GM12878 (cell line): ENCODE measurements at regions not wholly inside any gene's neighbourhood (a gene's known extent, or its start where the extent isn't known, plus 50 kb on each side); places are given as distances from the start of the nearest gene placed in this dataset.
"Not testable (repeated sequence)": the region's sequence is repeated elsewhere in the genome, so short reads cannot be mapped to it uniquely, and the experiment has no call there.

Experiments
- ATAC-seq: fragments of 200-7000 bp; cut with Tn5 transposase; 3 replicates; pipeline ENCODE4 v1.9.1; 2020; ENCODE audit warnings: mild to moderate bottlenecking, moderate library complexity
- BruUV-seq: library from RNA; stranded (reverse); fragments of 400-500 nt; replicated peaks from 2 replicates; lab custom pipeline; 2021; lab: Mats Ljungman, UMichigan
- CTCF ChIA-PET: fragments of 300-600 bp; sonication (Branson Sonifier 250); formaldehyde crosslinking; extraction: SDS; loops from one replicate; lab custom pipeline; 2021; ENCODE audit warnings: inconsistent platforms; lab: Yijun Ruan, JAX
- POLR2A ChIA-PET: fragments of 350-600 bp; formaldehyde crosslinking; extraction: SDS; loops from one replicate; lab custom pipeline; 2021; ENCODE audit warnings: inconsistent platforms; lab: Charles Lee
- RAD21 ChIA-PET: fragments of 300-600 bp; sonication (Branson Sonifier 250); formaldehyde crosslinking; loops from one replicate; lab custom pipeline; 2023; ENCODE audit warnings: antibody characterized with exemption; ENCODE audit not compliant: unreplicated experiment; lab: Charles Lee
- SMC1A ChIA-PET: fragments of 300-600 bp; sonication (Branson Sonifier 250); formaldehyde crosslinking; loops from one replicate; lab custom pipeline; 2023; ENCODE audit not compliant: unreplicated experiment, uncharacterized antibody; lab: Charles Lee
- DNase-seq: peaks from one replicate; pipeline ENCODE4 v3.0.0-alpha.2; 2011; ENCODE audit warnings: low read depth, low spot score
- FAIRE-seq: peaks from 3 replicates; lab custom pipeline; 2011; peaks lifted over from hg19 to GRCh38; lab: Jason Lieb, UNC
- H2AFZ ChIP-seq: 2 replicates; pipeline ENCODE4 v1.6.0; 2011; ENCODE audit warnings: low read depth, low read length, control low read depth; ENCODE audit not compliant: control insufficient read depth
- H3K27ac ChIP-seq: 2 replicates; pipeline ENCODE4 v1.5.1; 2011; ENCODE audit warnings: control low read depth; ENCODE audit not compliant: control insufficient read depth, insufficient read depth
- H3K27me3 ChIP-seq, 2 experiments: replicated peaks in 1 of 2; 2 replicates each; pipeline versions ENCODE4 v1.6.0 to v1.6.1; 2011; ENCODE audit warnings: low read length in 1 of 2; ENCODE audit not compliant: control insufficient read depth in 2 of 2, insufficient read depth in 2 of 2
- H3K36me3 ChIP-seq, 2 experiments: 2 replicates each; pipeline ENCODE4 v1.5.1; 2011; ENCODE audit warnings: low read length in 1 of 2; ENCODE audit not compliant: control insufficient read depth in 2 of 2, insufficient read depth in 2 of 2
- H3K4me1 ChIP-seq: 2 replicates; pipeline ENCODE4 v1.6.1; 2011; ENCODE audit warnings: mild to moderate bottlenecking, low read length, moderate library complexity, mixed read lengths; ENCODE audit not compliant: control insufficient read depth, insufficient read depth
- H3K4me2 ChIP-seq: 2 replicates; pipeline ENCODE4 v1.6.0; 2011; ENCODE audit warnings: control low read depth; ENCODE audit not compliant: control insufficient read depth, insufficient read depth
- H3K4me3 ChIP-seq: fragments of 200-600 bp; sonication (generic); 2 replicates; pipeline ENCODE4 v1.5.1; 2016
- H3K79me2 ChIP-seq: 2 replicates; pipeline ENCODE4 v1.6.0; 2011; ENCODE audit warnings: low read length; ENCODE audit not compliant: control insufficient read depth, insufficient read depth
- H3K9ac ChIP-seq: 2 replicates; pipeline ENCODE4 v1.8.0; 2011; ENCODE audit warnings: low read length, control low read depth, mixed read lengths; ENCODE audit not compliant: control insufficient read depth, insufficient read depth
- H3K9me3 ChIP-seq: replicated peaks from 3 replicates; pipeline ENCODE4 v1.5.1; 2011; ENCODE audit warnings: mild to moderate bottlenecking, low read length; ENCODE audit not compliant: control insufficient read depth, insufficient read depth
- H4K20me1 ChIP-seq: 2 replicates; pipeline ENCODE4 v1.6.0; 2011; ENCODE audit not compliant: control insufficient read depth, insufficient read depth
- BCL11A ChIP-seq: IDR thresholded peaks from 2 replicates; pipeline ENCODE4 v1.6.1; 2011; ENCODE audit warnings: low read depth, low read length
- CBX3 ChIP-seq: fragments of 200-600 bp; sonication (generic); IDR thresholded peaks from 2 replicates; pipeline ENCODE4 v1.6.1; 2016; ENCODE audit warnings: low read depth, borderline replicate concordance
- GATAD2B ChIP-seq: fragments of 450-650 bp; conservative IDR thresholded peaks from 2 replicates; pipeline ENCODE4 v1.6.1; 2017; ENCODE audit warnings: low read depth, mild to moderate bottlenecking, moderate library complexity
- HDAC2 ChIP-seq: fragments of 200-600 bp; sonication (generic); IDR thresholded peaks from 2 replicates; pipeline ENCODE4 v1.6.1; 2017
- IKZF2 ChIP-seq, 2 experiments: fragments of 450-650 bp; IDR thresholded peaks; 2 replicates each; pipeline ENCODE4 v1.6.1; 2017; ENCODE audit warnings: mild to moderate bottlenecking in 2 of 2, moderate library complexity in 2 of 2
- PAX8 ChIP-seq: fragments of 450-650 bp; IDR thresholded peaks from 2 replicates; pipeline ENCODE4 v1.6.1; 2017; ENCODE audit warnings: mild to moderate bottlenecking, moderate library complexity
- ZBTB33 ChIP-seq: fragments of 450-650 bp; IDR thresholded peaks from 2 replicates; pipeline ENCODE4 v1.6.1; 2017; ENCODE audit warnings: mild to moderate bottlenecking
- WGBS: methylation state at CpG from one replicate; pipeline ENCODE4 v1.1.6; 2016; ENCODE audit warnings: low lambda C conversion rate; ENCODE audit not compliant: insufficient replicate concordance, insufficient coverage; ENCODE audit errors: missing lambda C conversion rate; 5-methylcytosine and 5-hydroxymethylcytosine counted together
- in situ Hi-C: fragments of 300-500 bp; cut with MboI; formaldehyde crosslinking; loops from 9 replicates; pipeline ENCODE4 v1.14.3; 2018; ENCODE audit warnings: mixed read lengths
- intact Hi-C: fragments of 100-400 bp; cut with micrococcal nuclease; formaldehyde crosslinking; loops from one replicate; pipeline ENCODE4 v1.14.2; 2022; ENCODE audit not compliant: unreplicated experiment
- TF ChIP-seq, protein P1 (sequence below): IDR thresholded peaks from 2 replicates; pipeline ENCODE4 v1.6.1; 2011; ENCODE audit warnings: low read depth, low read length, improper control_type of control experiment, borderline replicate concordance
- TF ChIP-seq, protein P2 (sequence below): fragments of 450-650 bp; IDR thresholded peaks from 2 replicates; pipeline ENCODE4 v1.6.1; 2016; ENCODE audit warnings: mild to moderate bottlenecking

DNA sequence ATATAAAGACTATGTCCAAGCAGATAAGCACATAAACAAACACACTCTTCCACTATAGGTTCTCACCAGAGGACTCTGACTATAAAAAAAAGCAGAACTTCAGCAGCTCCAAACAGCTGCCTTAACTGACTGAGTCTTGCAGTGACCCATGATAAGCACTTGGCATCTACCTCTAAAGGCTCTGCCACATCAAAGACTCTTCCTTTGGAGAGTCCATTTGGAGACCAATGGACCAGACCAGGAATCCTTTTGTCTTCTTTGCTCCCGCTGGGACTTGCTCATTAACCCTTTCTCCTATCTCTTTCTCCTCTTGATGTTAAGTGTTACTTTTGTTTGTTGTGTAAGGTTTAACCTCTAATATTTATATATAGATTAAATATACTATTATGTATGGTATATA lies 424.1 kb downstream of the RSL24D1 start:
- no peaks in the 10 kb centered on the region for H3K36me3 ChIP-seq
- FAIRE-seq, result no peak
- SMC1A ChIA-PET, result interaction anchor here (1.0 kb wide), 1 partner anchor 12 kb away, joined by 3 read pairs; no protein-coding TSS in a partner anchor
- WGBS, result 0% methylated on average over 1 of the region's 1 CpG
- H4K20me1 ChIP-seq, result no peaks in the 10 kb centered on the region
- no peak for ATAC-seq
- H3K4me1 ChIP-seq, result no peaks in the 10 kb centered on the region
- POLR2A ChIA-PET, result no interaction called here
- H3K9ac ChIP-seq, result no peak overlapping the region
- H3K27me3 ChIP-seq, result no peaks in the 10 kb centered on the region
- RAD21 ChIA-PET, result no interaction called here
- intact Hi-C loops, result no loop called here
- BruUV-seq, result no TSS peak
- TF ChIP-seq ZBTB33, result no peak
- no peak for TF ChIP-seq BCL11A
- TF ChIP-seq, protein P1, sequence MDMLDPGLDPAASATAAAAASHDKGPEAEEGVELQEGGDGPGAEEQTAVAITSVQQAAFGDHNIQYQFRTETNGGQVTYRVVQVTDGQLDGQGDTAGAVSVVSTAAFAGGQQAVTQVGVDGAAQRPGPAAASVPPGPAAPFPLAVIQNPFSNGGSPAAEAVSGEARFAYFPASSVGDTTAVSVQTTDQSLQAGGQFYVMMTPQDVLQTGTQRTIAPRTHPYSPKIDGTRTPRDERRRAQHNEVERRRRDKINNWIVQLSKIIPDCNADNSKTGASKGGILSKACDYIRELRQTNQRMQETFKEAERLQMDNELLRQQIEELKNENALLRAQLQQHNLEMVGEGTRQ, result no peak
- TF ChIP-seq GATAD2B, result no peak
- TF ChIP-seq HDAC2, result no peak
- TF ChIP-seq, protein P2, sequence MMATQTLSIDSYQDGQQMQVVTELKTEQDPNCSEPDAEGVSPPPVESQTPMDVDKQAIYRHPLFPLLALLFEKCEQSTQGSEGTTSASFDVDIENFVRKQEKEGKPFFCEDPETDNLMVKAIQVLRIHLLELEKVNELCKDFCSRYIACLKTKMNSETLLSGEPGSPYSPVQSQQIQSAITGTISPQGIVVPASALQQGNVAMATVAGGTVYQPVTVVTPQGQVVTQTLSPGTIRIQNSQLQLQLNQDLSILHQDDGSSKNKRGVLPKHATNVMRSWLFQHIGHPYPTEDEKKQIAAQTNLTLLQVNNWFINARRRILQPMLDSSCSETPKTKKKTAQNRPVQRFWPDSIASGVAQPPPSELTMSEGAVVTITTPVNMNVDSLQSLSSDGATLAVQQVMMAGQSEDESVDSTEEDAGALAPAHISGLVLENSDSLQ, result no peak
- TF ChIP-seq CBX3, result no peak
- TF ChIP-seq IKZF2 (IDR thresholded peaks at IDR 0.05), result no peak
- no peak for TF ChIP-seq PAX8
- H3K79me2 ChIP-seq, result no peaks in the 10 kb centered on the region
- H3K4me3 ChIP-seq, result no peak overlapping the region
- in situ Hi-C loops, result no loop called here
- H3K4me2 ChIP-seq, result no peak overlapping the region
- CTCF ChIA-PET, result interaction anchor here (2.2 kb wide), 1 partner anchor 10 kb away, joined by 6 read pairs; no protein-coding TSS in a partner anchor
- H2AFZ ChIP-seq, result no peak overlapping the region
- H3K27ac ChIP-seq, result no peak overlapping the region
- no peaks in the 10 kb centered on the region for H3K9me3 ChIP-seq
- DNase-seq, result no peak

DNA sequence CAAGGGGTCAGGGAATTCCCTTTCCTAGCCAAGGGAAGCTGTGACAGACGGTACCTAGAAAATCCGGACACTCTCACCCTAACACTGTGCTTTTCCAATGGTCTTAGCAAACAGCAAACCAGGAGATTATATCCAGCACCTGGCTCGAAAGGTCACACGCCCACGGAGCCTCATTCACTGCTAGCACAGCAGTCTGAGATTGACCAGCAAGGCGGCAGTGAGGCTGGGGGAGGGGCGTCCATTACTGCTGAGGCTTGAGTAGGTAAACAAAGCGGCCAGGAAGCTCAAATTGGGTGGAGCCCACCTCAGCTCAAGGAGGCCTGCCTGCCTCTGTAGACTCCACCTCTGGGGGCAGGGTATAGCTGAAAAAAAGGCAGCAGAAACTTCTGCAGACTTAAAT lies 447.3 kb downstream of the RSL24D1 start:
- RAD21 ChIA-PET, result not testable (repeated sequence)
- 32% methylated on average over 8 of the region's 8 CpGs for WGBS

More for the DNA sequence above, 447.3 kb downstream of the RSL24D1 start:
- H3K4me1 ChIP-seq, H3K36me3 ChIP-seq, intact Hi-C loops, in situ Hi-C loops, FAIRE-seq, SMC1A ChIA-PET, H2AFZ ChIP-seq, H3K9ac ChIP-seq, ATAC-seq, POLR2A ChIA-PET, H3K27ac ChIP-seq, H3K9me3 ChIP-seq, BruUV-seq, H4K20me1 ChIP-seq, H3K4me3 ChIP-seq, H3K4me2 ChIP-seq, DNase-seq, H3K27me3 ChIP-seq, H3K79me2 ChIP-seq: not testable (repeated sequence)
- CTCF ChIA-PET, result interaction anchor here (1.3 kb wide), 1 partner anchor 16 kb away, joined by 3 read pairs; no protein-coding TSS in a partner anchor
